HTR-8/SVneo (cell line): ENCODE measurements at regions not wholly inside any gene's neighbourhood (a gene's known extent, or its start where the extent isn't known, plus 50 kb on each side); places are given as distances from the start of the nearest gene placed in this dataset.

ENCODE experiments used
- DNase-seq: peaks from one replicate; pipeline ENCODE4 v3.0.0; 2011; ENCODE audit warnings: low spot score, mixed read lengths; ENCODE audit not compliant: insufficient read length
- FAIRE-seq: peaks from 2 replicates; lab custom pipeline; 2011; peaks lifted over from hg19 to GRCh38; lab: Jason Lieb, UNC

- no peak for FAIRE-seq
- no peak for DNase-seq
Observed at GRCh38 chr12:31869972-31870371, 89.2 kb upstream of the RESF1 start.

- no peak for DNase-seq
- no peak for FAIRE-seq
Observed at GRCh38 chr12:31868965-31869364, 90.2 kb upstream of the RESF1 start.

- DNase-seq (no peak), FAIRE-seq (no peak)
Observed at GRCh38 chr12:31867292-31867691, 91.9 kb upstream of the RESF1 start.

GRCh38 chr12:31866523-31866922, 92.7 kb upstream of the RESF1 start:
- FAIRE-seq (no peak), DNase-seq (no peak)

GRCh38 chr12:31865023-31865422, 94.2 kb upstream of the RESF1 start:
- DNase-seq (no peak), FAIRE-seq (no peak)

GRCh38 chr12:31861360-31861759, 97.9 kb upstream of the RESF1 start:
- DNase-seq = no peak
- FAIRE-seq = no peak

- no peak for DNase-seq
- FAIRE-seq = no peak
Observed at GRCh38 chr12:31860401-31860800, 98.8 kb upstream of the RESF1 start.

- DNase-seq (no peak), FAIRE-seq (no peak)
Observed at GRCh38 chr12:31859232-31859977, 99.8 kb upstream of the RESF1 start.

GRCh38 chr12:31855427-31855826, 103.8 kb upstream of the RESF1 start:
- DNase-seq (no peak), FAIRE-seq (no peak)

- no peak for DNase-seq
- FAIRE-seq = no peak
Observed at GRCh38 chr12:31853977-31854376, 105.2 kb upstream of the RESF1 start.

- no peak for FAIRE-seq
- no peak for DNase-seq
Observed at GRCh38 chr12:31853520-31853919, 105.7 kb upstream of the RESF1 start.

GRCh38 chr12:31850268-31850667, 108.9 kb upstream of the RESF1 start:
- no peak for DNase-seq
- FAIRE-seq = no peak

GRCh38 chr12:31849090-31849687, 110.0 kb upstream of the RESF1 start:
- FAIRE-seq (no peak), DNase-seq (no peak)

- DNase-seq (no peak), FAIRE-seq (no peak)
Observed at GRCh38 chr12:31846405-31846804, 112.8 kb upstream of the RESF1 start.

GRCh38 chr12:31845613-31846322, 113.4 kb upstream of the RESF1 start:
- no peak for DNase-seq
- no peak for FAIRE-seq

- DNase-seq (no peak), FAIRE-seq (no peak)
Observed at GRCh38 chr12:31843398-31844095, 114.7 kb upstream of the AMN1 start.

- DNase-seq = no peak
Observed at GRCh38 chr12:31837913-31838312, 109.1 kb upstream of the AMN1 start.

GRCh38 chr12:31835276-31835882, 106.6 kb upstream of the AMN1 start:
- no peak for DNase-seq
- FAIRE-seq = no peak

More at GRCh38 chr12:31837913-31838312, 109.1 kb upstream of the AMN1 start:
- FAIRE-seq = no peak

- DNase-seq = no peak
- no peak for FAIRE-seq
Observed at GRCh38 chr12:31834150-31834549, 105.3 kb upstream of the AMN1 start.
